ENCODE measurements at regions not wholly inside any gene's neighbourhood (a gene's known extent, or its start where the extent isn't known, plus 50 kb on each side); places are given as distances from the start of the nearest gene placed in this dataset.

- TF ChIP-seq, protein P1, sequence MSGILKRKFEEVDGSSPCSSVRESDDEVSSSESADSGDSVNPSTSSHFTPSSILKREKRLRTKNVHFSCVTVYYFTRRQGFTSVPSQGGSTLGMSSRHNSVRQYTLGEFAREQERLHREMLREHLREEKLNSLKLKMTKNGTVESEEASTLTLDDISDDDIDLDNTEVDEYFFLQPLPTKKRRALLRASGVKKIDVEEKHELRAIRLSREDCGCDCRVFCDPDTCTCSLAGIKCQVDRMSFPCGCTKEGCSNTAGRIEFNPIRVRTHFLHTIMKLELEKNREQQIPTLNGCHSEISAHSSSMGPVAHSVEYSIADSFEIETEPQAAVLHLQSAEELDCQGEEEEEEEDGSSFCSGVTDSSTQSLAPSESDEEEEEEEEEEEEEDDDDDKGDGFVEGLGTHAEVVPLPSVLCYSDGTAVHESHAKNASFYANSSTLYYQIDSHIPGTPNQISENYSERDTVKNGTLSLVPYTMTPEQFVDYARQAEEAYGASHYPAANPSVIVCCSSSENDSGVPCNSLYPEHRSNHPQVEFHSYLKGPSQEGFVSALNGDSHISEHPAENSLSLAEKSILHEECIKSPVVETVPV (CRISPR knock-in tag; IDR thresholded peaks at IDR 0.05): no peak
- TF ChIP-seq, protein P2, sequence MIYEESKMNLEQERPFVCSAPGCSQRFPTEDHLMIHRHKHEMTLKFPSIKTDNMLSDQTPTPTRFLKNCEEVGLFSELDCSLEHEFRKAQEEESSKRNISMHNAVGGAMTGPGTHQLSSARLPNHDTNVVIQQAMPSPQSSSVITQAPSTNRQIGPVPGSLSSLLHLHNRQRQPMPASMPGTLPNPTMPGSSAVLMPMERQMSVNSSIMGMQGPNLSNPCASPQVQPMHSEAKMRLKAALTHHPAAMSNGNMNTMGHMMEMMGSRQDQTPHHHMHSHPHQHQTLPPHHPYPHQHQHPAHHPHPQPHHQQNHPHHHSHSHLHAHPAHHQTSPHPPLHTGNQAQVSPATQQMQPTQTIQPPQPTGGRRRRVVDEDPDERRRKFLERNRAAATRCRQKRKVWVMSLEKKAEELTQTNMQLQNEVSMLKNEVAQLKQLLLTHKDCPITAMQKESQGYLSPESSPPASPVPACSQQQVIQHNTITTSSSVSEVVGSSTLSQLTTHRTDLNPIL (CRISPR knock-in tag; IDR thresholded peaks at IDR 0.05; ENCODE audit: low read depth): no peak
- no peak for TF ChIP-seq PPARA (CRISPR knock-in tag; IDR thresholded peaks at IDR 0.05; ENCODE audit: borderline replicate concordance)
- no peak for TF ChIP-seq ARNTL (CRISPR knock-in tag; IDR thresholded peaks at IDR 0.05; ENCODE audit: borderline replicate concordance, low read depth)
- TF ChIP-seq PATZ1 (CRISPR knock-in tag; IDR thresholded peaks at IDR 0.05; ENCODE audit: borderline replicate concordance): no peak
- TF ChIP-seq BACH2 (CRISPR knock-in tag; IDR thresholded peaks at IDR 0.05; ENCODE audit: borderline replicate concordance): no peak
Measured at GRCh38 chr14:49339130-49339529, 247.1 kb downstream of the RPS29 start.

Data from SK-N-SH treated with all-trans-retinoic acid at 6 μM for 48 hours (cell line).